GM12891 (cell line): ENCODE measurements at regions not wholly inside any gene's neighbourhood (a gene's known extent, or its start where the extent isn't known, plus 50 kb on each side); places are given as distances from the start of the nearest gene placed in this dataset.

Experiments used
- POLR2A ChIP-seq: IDR thresholded peaks from 2 replicates; pipeline ENCODE4 v1.6.1; 2011; ENCODE audit warnings: low read depth, low read length, control low read depth
- POLR2AphosphoS5 ChIP-seq: IDR thresholded peaks from 2 replicates; pipeline ENCODE4 v1.6.1; 2011; ENCODE audit warnings: low read depth, low read length, control low read depth
- SPI1 ChIP-seq: IDR thresholded peaks from 2 replicates; pipeline ENCODE4 v1.6.1; 2011; ENCODE audit warnings: low read depth, low read length, control low read depth
- TAF1 ChIP-seq: IDR thresholded peaks from 2 replicates; pipeline ENCODE4 v1.6.1; 2011; ENCODE audit warnings: low read depth, low read length, control low read depth

GRCh38 chr21:32200029-32200428 lies 78.8 kb downstream of the MIS18A start:
- TF ChIP-seq SPI1 (no peak), TAF1 (no peak), POLR2AphosphoS5 (no peak), POLR2A (no peak)
